ENCODE measurements at regions not wholly inside any gene's neighbourhood (a gene's known extent, or its start where the extent isn't known, plus 50 kb on each side); places are given as distances from the start of the nearest gene placed in this dataset.

GRCh38 chr9:111120526-111120925 is 82.3 kb upstream of the LPAR1 start:
- WGBS = 73% methylated on average over 3 of the region's 4 CpGs
- H3K27ac ChIP-seq = no peak overlapping the region
- H3K9me3 ChIP-seq = no peaks in the 10 kb centered on the region
- TF ChIP-seq POLR2AphosphoS5 (IDR thresholded peaks at IDR 0.05) = no peak
- TF ChIP-seq POLR2A (IDR thresholded peaks at IDR 0.05) = no peak
- TF ChIP-seq EP300 (IDR thresholded peaks at IDR 0.05) = no peak
- TF ChIP-seq CTCF (IDR thresholded peaks at IDR 0.05) = no peak
- H3K27me3 ChIP-seq = no peaks in the 10 kb centered on the region
- H3K4me1 ChIP-seq = no peaks in the 10 kb centered on the region
- no peak overlapping the region for H3K4me3 ChIP-seq
- H3K36me3 ChIP-seq = no peaks in the 10 kb centered on the region
- DNase-seq (ENCODE audit: low spot score in 2 of 2) = no peak

- H3K4me1 ChIP-seq = no peaks in the 10 kb centered on the region
- H3K36me3 ChIP-seq = no peaks in the 10 kb centered on the region
- no peak overlapping the region for H3K4me3 ChIP-seq
- H3K27ac ChIP-seq = no peak overlapping the region
- DNase-seq (ENCODE audit: low spot score in 2 of 2) = no peak
- H3K27me3 ChIP-seq = no peaks in the 10 kb centered on the region
- no peaks in the 10 kb centered on the region for H3K9me3 ChIP-seq
- TF ChIP-seq EP300 (IDR thresholded peaks at IDR 0.05) (no peak), POLR2A (IDR thresholded peaks at IDR 0.05) (no peak), POLR2AphosphoS5 (IDR thresholded peaks at IDR 0.05) (no peak), CTCF (IDR thresholded peaks at IDR 0.05) (no peak)
Measured at GRCh38 chr9:111118256-111118948, 80.1 kb upstream of the LPAR1 start.

GRCh38 chr9:111114486-111114885 is 76.2 kb upstream of the LPAR1 start:
- H3K4me1 ChIP-seq = no peaks in the 10 kb centered on the region
- no peak overlapping the region for H3K27ac ChIP-seq
- DNase-seq (ENCODE audit: low spot score in 2 of 2) = no peak
- H3K9me3 ChIP-seq = no peaks in the 10 kb centered on the region
- H3K36me3 ChIP-seq = no peaks in the 10 kb centered on the region
- TF ChIP-seq EP300 (IDR thresholded peaks at IDR 0.05) (no peak), CTCF (IDR thresholded peaks at IDR 0.05) (no peak), POLR2AphosphoS5 (IDR thresholded peaks at IDR 0.05) (no peak), POLR2A (IDR thresholded peaks at IDR 0.05) (no peak)
- H3K27me3 ChIP-seq = no peaks in the 10 kb centered on the region
- H3K4me3 ChIP-seq = no peak overlapping the region
- 52% methylated on average over 1 of the region's 1 CpG for WGBS

GRCh38 chr9:111113712-111114111 is 75.4 kb upstream of the LPAR1 start:
- Histone ChIP-seq H3K36me3 (no peaks in the 10 kb centered on the region), H3K27me3 (no peaks in the 10 kb centered on the region), H3K9me3 (no peaks in the 10 kb centered on the region), H3K4me3 (no peak overlapping the region), H3K4me1 (no peaks in the 10 kb centered on the region), H3K27ac (no peak overlapping the region)
- no peak for DNase-seq (ENCODE audit: low spot score in 2 of 2)
- no peak for TF ChIP-seq CTCF (IDR thresholded peaks at IDR 0.05)
- TF ChIP-seq EP300 (IDR thresholded peaks at IDR 0.05) = no peak
- no peak for TF ChIP-seq POLR2A (IDR thresholded peaks at IDR 0.05)
- TF ChIP-seq POLR2AphosphoS5 (IDR thresholded peaks at IDR 0.05) = no peak
- 80% methylated on average over 2 of the region's 2 CpGs for WGBS

GRCh38 chr9:111110805-111111204 is 72.5 kb upstream of the LPAR1 start:
- no peak for TF ChIP-seq POLR2AphosphoS5 (IDR thresholded peaks at IDR 0.05)
- TF ChIP-seq EP300 (IDR thresholded peaks at IDR 0.05) = no peak
- no peak for TF ChIP-seq CTCF (IDR thresholded peaks at IDR 0.05)
- TF ChIP-seq POLR2A (IDR thresholded peaks at IDR 0.05) = no peak
- H3K27ac ChIP-seq = no peak overlapping the region
- WGBS = 71% methylated on average over 3 of the region's 3 CpGs
- H3K4me1 ChIP-seq = no peaks in the 10 kb centered on the region
- no peak for DNase-seq (ENCODE audit: low spot score in 2 of 2)
- H3K36me3 ChIP-seq = no peaks in the 10 kb centered on the region
- no peaks in the 10 kb centered on the region for H3K27me3 ChIP-seq
- no peak overlapping the region for H3K4me3 ChIP-seq
- no peaks in the 10 kb centered on the region for H3K9me3 ChIP-seq

Data from suprapubic skin (tissue), 4 donors.